Vagina (tissue), 2 donors: ENCODE measurements at regions not wholly inside any gene's neighbourhood (a gene's known extent, or its start where the extent isn't known, plus 50 kb on each side); places are given as distances from the start of the nearest gene placed in this dataset.

Experiments used
- CTCF ChIP-seq, 3 experiments: fragments of 450-650 bp in 2 of 3; fragments of 200-600 bp in 1 of 3; sonication (generic) in 1 of 3; IDR thresholded peaks; one replicate each; pipeline ENCODE4 v1.5.1; 2017 to 2019; ENCODE audit warnings: antibody characterized with exemption in 3 of 3, mild to moderate bottlenecking in 2 of 3, moderate library complexity in 2 of 3
- POLR2A ChIP-seq, 2 donors: fragments of 450-650 bp; IDR thresholded peaks; one replicate each; pipeline ENCODE4 v1.6.1; 2017; ENCODE audit warnings: antibody characterized with exemption in 2 of 2, mild to moderate bottlenecking in 2 of 2, moderate library complexity in 2 of 2
- POLR2AphosphoS5 ChIP-seq, 2 donors: sonication (generic); formaldehyde crosslinking; IDR thresholded peaks; one replicate each; pipeline ENCODE4 v1.9.0; 2017; ENCODE audit warnings: antibody characterized with exemption in 2 of 2, mild to moderate bottlenecking in 2 of 2, low read depth in 1 of 2; ENCODE audit not compliant: insufficient read depth in 1 of 2

DNA sequence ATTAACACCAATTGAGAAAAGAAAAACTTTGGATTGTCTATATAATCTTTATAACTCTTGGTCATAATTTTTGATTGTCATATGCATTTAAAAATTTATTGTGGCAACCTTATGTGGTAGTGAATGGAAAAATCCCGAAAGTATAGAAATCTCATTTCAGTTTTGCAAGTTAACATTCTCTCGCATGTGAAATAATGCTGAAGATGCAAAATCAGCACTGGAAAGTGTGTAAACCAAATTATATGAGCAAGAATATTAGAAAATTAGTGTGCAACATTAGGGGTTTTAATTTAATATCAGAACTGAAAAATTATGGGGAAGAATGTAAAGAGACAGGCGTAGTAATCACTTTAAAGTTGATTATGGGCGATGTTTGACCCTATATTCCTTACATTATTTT is 1472.8 kb downstream of the PCDH7 start:
- TF ChIP-seq CTCF (IDR thresholded peaks at IDR 0.05): no peak
- TF ChIP-seq POLR2A (IDR thresholded peaks at IDR 0.05): no peak
- no peak for TF ChIP-seq POLR2AphosphoS5 (IDR thresholded peaks at IDR 0.05; ENCODE audit: insufficient read depth in 1 of 2, low read depth in 1 of 2)
